Neural cell (in vitro differentiated cells): ENCODE measurements at regions not wholly inside any gene's neighbourhood (a gene's known extent, or its start where the extent isn't known, plus 50 kb on each side); places are given as distances from the start of the nearest gene placed in this dataset.

Source experiments
- H2AFZ ChIP-seq: fragments of 200-600, 300-800 bp; sonication (generic), shearing (Covaris generic); 2 replicates; pipeline ENCODE4 v1.6.0; 2014; ENCODE audit warnings: low read depth, mild to moderate bottlenecking, antibody characterized with exemption, low read length, moderate library complexity
- H3F3A ChIP-seq: fragments of 200-600 bp; shearing (Covaris generic); 2 replicates; pipeline ENCODE4 v1.6.1; 2016; ENCODE audit warnings: mild to moderate bottlenecking, moderate library complexity, mixed read lengths, antibody characterized with exemption, low read length; ENCODE audit not compliant: insufficient read depth, poor library complexity, severe bottlenecking
- H3K27ac ChIP-seq: fragments of 200-600, 300-800 bp; sonication (generic), shearing (Covaris generic); 2 replicates; pipeline ENCODE4 v1.5.1; 2014; ENCODE audit warnings: mild to moderate bottlenecking, low read length, moderate library complexity
- H3K27me3 ChIP-seq: fragments of 300-800, 200-600 bp; sonication (generic), shearing (Covaris generic); 2 replicates; pipeline ENCODE4 v1.6.0; 2014; ENCODE audit warnings: mild to moderate bottlenecking, low read depth, low read length, moderate library complexity; ENCODE audit not compliant: insufficient read depth
- H3K36me3 ChIP-seq: fragments of 300-800, 200-600 bp; sonication (generic), shearing (Covaris generic); 2 replicates; pipeline ENCODE4 v1.5.1; 2014; ENCODE audit warnings: mild to moderate bottlenecking, antibody characterized with exemption, low read length, moderate library complexity; ENCODE audit not compliant: insufficient read depth
- H3K4me2 ChIP-seq: fragments of 300-800, 200-600 bp; sonication (generic), shearing (Covaris generic); 2 replicates; pipeline ENCODE4 v1.6.0; 2014; ENCODE audit warnings: mild to moderate bottlenecking, low read length
- H3K4me3 ChIP-seq: fragments of 300-800, 200-600 bp; sonication (generic), shearing (Covaris generic); 2 replicates; pipeline ENCODE4 v1.5.1; 2014; ENCODE audit warnings: mild to moderate bottlenecking, low read length, moderate library complexity
- H3K79me2 ChIP-seq: fragments of 200-600 bp; shearing (Covaris generic); replicated peaks from 2 replicates; pipeline ENCODE4 v1.6.0; 2014; ENCODE audit warnings: mild to moderate bottlenecking, low read length, moderate library complexity; ENCODE audit not compliant: insufficient read depth
- H3K9ac ChIP-seq: fragments of 300-800, 200-600 bp; sonication (generic), shearing (Covaris generic); 2 replicates; pipeline ENCODE4 v1.6.1; 2016; ENCODE audit warnings: mild to moderate bottlenecking, low read length, mixed read lengths
- H3K9me2 ChIP-seq: fragments of 200-600 bp; shearing (Covaris generic); 2 replicates; pipeline ENCODE4 v1.6.1; 2016; ENCODE audit warnings: mild to moderate bottlenecking, low read length, mixed read lengths; ENCODE audit not compliant: insufficient read depth
- H3K9me3 ChIP-seq: fragments of 200-600, 300-800 bp; sonication (generic), shearing (Covaris generic); 2 replicates; pipeline ENCODE4 v1.6.1; 2016; ENCODE audit warnings: mild to moderate bottlenecking, mixed run types, low read length, moderate library complexity, mixed read lengths
- H4K20me1 ChIP-seq: fragments of 200-600 bp; shearing (Covaris generic); 2 replicates; pipeline ENCODE4 v1.6.1; 2016; ENCODE audit warnings: mild to moderate bottlenecking, mixed run types; ENCODE audit not compliant: insufficient read depth
- EP300 ChIP-seq: fragments of 450-650 bp; conservative IDR thresholded peaks from 2 replicates; pipeline ENCODE4 v1.6.1; 2014; ENCODE audit warnings: antibody characterized with exemption, mild to moderate bottlenecking, moderate library complexity; ENCODE audit not compliant: poor library complexity, severe bottlenecking
- EZH2 ChIP-seq: fragments of 200-600, 300-800 bp; shearing (Covaris generic), sonication (generic); IDR thresholded peaks from 2 replicates; pipeline ENCODE4 v1.6.1; 2014; ENCODE audit warnings: antibody characterized with exemption, low read length, borderline replicate concordance, mild to moderate bottlenecking; ENCODE audit not compliant: insufficient read depth, poor library complexity, severe bottlenecking
- MXI1 ChIP-seq: fragments of 450-650 bp; conservative IDR thresholded peaks from 2 replicates; pipeline ENCODE4 v1.6.1; 2014; ENCODE audit warnings: antibody characterized with exemption, mild to moderate bottlenecking; ENCODE audit not compliant: poor library complexity, severe bottlenecking
- POLR2AphosphoS5 ChIP-seq: IDR thresholded peaks from 2 replicates; pipeline ENCODE4 v1.6.1; 2012
- RAD21 ChIP-seq: fragments of 450-650 bp; conservative IDR thresholded peaks from 2 replicates; pipeline ENCODE4 v1.6.1; 2014; ENCODE audit warnings: antibody characterized with exemption, mild to moderate bottlenecking, moderate library complexity
- REST ChIP-seq: IDR thresholded peaks from 2 replicates; pipeline ENCODE4 v1.6.1; 2012; ENCODE audit warnings: borderline replicate concordance
- SMC3 ChIP-seq: fragments of 450-650 bp; conservative IDR thresholded peaks from 2 replicates; pipeline ENCODE4 v1.6.1; 2014; ENCODE audit warnings: antibody characterized with exemption, mild to moderate bottlenecking, moderate library complexity; ENCODE audit not compliant: poor library complexity
- TAF1 ChIP-seq: IDR thresholded peaks from 2 replicates; pipeline ENCODE4 v1.6.1; 2012; ENCODE audit warnings: low read depth
- TF ChIP-seq, protein P1 (sequence below): fragments of 450-650 bp; IDR thresholded peaks from 2 replicates; pipeline ENCODE4 v1.5.1; 2014; ENCODE audit warnings: antibody characterized with exemption, mild to moderate bottlenecking, moderate library complexity; ENCODE audit not compliant: poor library complexity, severe bottlenecking

GRCh38 chr6:15914553-15914952 lies 214.3 kb upstream of the MYLIP start:
- H3K27ac ChIP-seq = no peak overlapping the region
- no peak overlapping the region for H3K4me3 ChIP-seq
- no peak overlapping the region for H2AFZ ChIP-seq
- no peaks in the 10 kb centered on the region for H3K36me3 ChIP-seq
- TF ChIP-seq EZH2 (no peak), POLR2AphosphoS5 (no peak), EP300 (no peak), MXI1 (no peak), SMC3 (no peak), TAF1 (no peak), REST (no peak), RAD21 (no peak)
- TF ChIP-seq, protein P1, sequence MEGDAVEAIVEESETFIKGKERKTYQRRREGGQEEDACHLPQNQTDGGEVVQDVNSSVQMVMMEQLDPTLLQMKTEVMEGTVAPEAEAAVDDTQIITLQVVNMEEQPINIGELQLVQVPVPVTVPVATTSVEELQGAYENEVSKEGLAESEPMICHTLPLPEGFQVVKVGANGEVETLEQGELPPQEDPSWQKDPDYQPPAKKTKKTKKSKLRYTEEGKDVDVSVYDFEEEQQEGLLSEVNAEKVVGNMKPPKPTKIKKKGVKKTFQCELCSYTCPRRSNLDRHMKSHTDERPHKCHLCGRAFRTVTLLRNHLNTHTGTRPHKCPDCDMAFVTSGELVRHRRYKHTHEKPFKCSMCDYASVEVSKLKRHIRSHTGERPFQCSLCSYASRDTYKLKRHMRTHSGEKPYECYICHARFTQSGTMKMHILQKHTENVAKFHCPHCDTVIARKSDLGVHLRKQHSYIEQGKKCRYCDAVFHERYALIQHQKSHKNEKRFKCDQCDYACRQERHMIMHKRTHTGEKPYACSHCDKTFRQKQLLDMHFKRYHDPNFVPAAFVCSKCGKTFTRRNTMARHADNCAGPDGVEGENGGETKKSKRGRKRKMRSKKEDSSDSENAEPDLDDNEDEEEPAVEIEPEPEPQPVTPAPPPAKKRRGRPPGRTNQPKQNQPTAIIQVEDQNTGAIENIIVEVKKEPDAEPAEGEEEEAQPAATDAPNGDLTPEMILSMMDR = no peak
- no peaks in the 10 kb centered on the region for H3F3A ChIP-seq
- no peaks in the 10 kb centered on the region for H3K27me3 ChIP-seq
- no peaks in the 10 kb centered on the region for H3K9me2 ChIP-seq
- H3K9me3 ChIP-seq = no peaks in the 10 kb centered on the region
- no peak overlapping the region for H3K4me2 ChIP-seq
- no peaks in the 10 kb centered on the region for H3K79me2 ChIP-seq
- H3K9ac ChIP-seq = no peak overlapping the region
- H4K20me1 ChIP-seq = no peaks in the 10 kb centered on the region

DNA sequence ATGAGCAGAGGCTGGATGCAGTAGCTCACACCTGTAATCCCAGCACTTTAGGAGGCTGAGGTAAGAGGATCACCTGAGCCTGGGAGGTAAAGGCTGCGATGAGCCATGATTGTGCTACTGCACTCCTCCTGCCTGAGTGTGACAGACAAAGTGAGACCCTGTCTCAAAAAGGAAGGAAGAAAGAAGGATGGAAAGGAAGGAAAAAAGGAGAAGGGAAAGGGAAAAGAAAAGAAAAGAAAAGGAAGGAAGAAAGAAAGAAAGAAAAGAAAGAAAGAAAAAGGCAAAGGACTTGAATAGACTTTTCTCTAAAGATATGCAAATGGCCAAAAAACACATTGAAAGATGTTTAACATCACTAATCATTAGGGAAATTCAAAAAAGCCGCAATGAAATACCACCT lies 215.3 kb upstream of the MYLIP start:
- no peaks in the 10 kb centered on the region for H3K79me2 ChIP-seq
- H3K27me3 ChIP-seq = no peaks in the 10 kb centered on the region
- H3K9me3 ChIP-seq = no peaks in the 10 kb centered on the region
- H3K36me3 ChIP-seq = no peaks in the 10 kb centered on the region
- no peak overlapping the region for H3K4me2 ChIP-seq
- TF ChIP-seq SMC3 = no peak
- no peak for TF ChIP-seq REST
- no peak for TF ChIP-seq RAD21
- TF ChIP-seq TAF1 = no peak
- no peak for TF ChIP-seq MXI1
- no peak for TF ChIP-seq POLR2AphosphoS5
- TF ChIP-seq EZH2 = no peak
- TF ChIP-seq, protein P1 = no peak
- no peak for TF ChIP-seq EP300
- H3K4me3 ChIP-seq = no peak overlapping the region
- no peak overlapping the region for H3K27ac ChIP-seq
- H2AFZ ChIP-seq = no peak overlapping the region
- H3K9ac ChIP-seq = no peak overlapping the region
- H4K20me1 ChIP-seq = no peaks in the 10 kb centered on the region
- H3F3A ChIP-seq = no peaks in the 10 kb centered on the region
- H3K9me2 ChIP-seq = no peaks in the 10 kb centered on the region
